Dedifferentiated amniotic fluid mesenchymal stem cell (primary cell): ENCODE measurements at regions not wholly inside any gene's neighbourhood (a gene's known extent, or its start where the extent isn't known, plus 50 kb on each side); places are given as distances from the start of the nearest gene placed in this dataset.

ENCODE experiments used
- DNase-seq: peaks from one replicate; pipeline ENCODE4 v3.0.0-alpha.2; 2016; ENCODE audit errors: extremely low spot score

DNA sequence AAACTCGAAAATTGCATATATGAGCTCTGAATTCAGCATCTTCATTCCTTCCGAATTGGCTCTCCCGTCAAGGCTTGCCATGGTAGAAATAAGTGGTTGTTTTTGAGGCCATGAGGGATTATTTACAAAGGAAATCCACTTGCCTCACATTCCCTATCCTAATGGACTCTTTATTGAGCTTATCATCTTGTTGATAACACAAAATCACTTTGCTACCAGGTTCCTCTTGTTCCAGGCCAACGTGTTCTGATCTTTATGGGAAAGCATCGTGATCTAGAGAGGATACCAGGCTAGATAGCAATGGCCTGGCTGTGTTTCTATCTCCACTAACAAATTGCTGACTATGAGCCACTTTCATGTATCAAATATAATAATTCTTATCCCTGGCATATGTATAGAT is 811.7 kb downstream of the TLR4 start:
- no peak for DNase-seq

DNA sequence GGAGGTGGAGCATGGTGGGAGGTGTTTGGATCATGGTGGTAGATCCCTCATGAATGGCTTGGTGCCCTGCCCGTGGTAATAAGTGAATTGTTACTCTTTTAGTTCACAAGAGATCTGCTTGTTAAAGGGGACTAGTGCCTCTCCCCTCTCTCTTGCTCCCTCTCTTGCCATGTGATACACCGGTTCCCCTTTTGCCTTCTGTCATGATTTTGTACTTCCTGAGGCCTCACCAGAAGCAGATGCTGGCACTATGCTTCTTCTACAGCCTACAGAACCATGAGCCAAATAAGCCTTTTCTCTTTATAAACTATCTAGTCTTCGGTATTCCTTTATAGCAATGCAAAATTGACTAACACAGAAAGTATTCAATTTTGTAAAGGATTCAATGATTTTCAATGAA is 817.1 kb downstream of the TLR4 start:
- DNase-seq, result no peak

DNA sequence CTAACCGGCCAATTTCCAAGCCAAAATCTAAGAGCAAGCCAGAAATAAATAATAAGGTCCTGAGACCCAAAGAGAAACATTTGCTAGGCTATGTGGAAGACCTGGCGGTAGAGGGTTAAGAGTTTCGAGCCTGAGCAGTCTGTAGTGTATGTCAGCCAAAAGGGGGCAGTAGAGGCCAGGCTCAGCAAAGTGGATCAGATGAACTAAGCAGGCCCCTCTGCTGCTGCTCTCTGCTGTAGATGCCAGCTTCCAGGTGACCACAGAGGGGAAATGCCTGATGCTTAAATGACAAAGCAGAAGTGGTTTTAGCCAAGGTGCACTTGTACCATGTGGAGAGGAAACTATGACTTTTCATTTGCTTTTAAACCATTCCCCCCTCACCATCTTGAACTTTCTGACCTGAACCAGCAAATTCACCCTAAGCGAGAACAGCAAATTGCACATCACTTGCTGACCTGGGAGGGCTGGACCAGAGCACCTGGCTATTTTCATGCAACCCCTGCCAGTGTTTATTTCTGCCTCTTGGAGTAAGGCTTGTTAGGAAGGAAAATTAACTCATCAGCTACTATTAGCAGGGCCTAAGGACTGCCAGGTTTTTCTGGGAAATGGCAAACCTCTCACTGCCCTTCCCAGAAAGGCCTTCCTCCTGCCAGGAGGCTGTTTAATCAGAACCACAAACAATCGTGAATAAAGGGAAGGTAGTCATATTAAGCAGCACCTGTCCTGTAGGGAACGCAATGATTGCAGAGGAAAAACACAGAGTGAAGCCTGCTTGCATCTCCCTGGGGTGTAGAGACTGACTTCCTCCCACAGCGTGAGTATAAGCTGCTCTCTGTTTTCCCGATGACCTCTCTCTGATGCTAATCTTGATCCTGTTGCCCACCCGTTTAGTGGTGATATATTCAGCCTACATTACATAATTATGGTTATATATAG is 818.2 kb downstream of the TLR4 start:
- peak; percentile 34 for DNase-seq

DNA sequence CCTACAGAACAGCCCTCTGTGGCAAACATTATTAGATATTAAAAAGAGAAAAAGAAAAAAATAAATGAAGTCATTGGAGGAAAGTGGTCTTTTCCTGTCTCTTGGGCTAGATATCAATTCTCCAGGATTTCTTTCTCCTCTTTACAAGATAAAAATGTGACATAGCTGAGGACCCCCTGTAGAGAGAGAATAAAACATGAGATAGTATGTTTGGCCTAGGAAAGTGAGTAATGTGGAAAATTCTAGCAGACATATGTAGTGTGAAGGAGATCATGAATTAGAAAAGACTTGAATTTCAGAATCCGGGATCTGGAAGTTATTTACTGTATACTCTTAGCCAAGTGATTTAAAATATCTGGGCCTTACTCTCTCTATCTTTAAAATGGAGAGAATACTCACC is 823.1 kb downstream of the TLR4 start:
- no peak for DNase-seq

DNA sequence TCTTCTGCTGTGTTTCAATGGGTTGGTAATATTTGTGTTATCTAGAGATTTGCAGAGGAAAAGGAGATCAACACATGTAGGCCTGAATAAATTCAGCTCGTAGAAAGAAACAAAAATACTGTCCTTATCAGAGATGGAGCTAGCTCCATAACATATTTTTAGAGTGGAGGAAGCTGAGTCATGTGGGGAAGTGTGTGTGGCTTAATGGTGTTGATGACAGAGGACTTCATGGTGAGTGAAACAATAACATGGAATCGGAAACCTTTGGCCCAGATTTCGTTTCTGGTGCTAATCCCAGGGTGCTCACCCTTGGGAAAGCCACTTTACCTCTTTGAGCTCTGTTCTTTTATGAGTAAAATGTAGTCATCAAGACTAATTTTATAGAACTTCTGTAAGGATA is 825.0 kb downstream of the TLR4 start:
- no peak for DNase-seq

DNA sequence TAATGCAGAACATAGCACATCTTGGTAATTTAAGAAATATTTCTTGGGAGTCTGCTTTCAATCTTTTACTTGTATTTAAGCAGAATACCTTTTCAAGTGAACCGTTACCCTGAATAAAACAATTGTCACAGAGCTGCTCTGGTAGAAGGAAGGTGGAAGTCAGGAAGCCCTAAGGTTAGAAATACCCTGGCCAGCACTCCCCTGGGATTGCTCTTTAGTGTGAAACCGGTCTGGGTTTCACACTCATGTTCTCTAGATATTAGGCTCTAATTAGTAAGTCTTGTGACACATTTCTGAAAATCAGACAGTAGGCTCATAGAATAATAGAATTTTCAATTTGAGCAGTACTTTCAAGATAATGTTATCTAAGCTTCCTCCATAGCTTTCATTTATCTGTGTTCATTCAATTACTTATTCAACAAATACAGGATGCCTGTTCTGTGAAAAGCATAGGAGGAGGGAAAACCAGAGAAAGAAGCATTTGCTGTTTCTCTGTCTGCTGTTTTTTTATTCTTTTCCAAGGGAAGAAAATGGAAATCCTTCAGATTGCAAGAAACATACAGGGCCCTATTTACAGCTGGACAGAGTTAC is 825.5 kb downstream of the TLR4 start:
- no peak for DNase-seq

DNA sequence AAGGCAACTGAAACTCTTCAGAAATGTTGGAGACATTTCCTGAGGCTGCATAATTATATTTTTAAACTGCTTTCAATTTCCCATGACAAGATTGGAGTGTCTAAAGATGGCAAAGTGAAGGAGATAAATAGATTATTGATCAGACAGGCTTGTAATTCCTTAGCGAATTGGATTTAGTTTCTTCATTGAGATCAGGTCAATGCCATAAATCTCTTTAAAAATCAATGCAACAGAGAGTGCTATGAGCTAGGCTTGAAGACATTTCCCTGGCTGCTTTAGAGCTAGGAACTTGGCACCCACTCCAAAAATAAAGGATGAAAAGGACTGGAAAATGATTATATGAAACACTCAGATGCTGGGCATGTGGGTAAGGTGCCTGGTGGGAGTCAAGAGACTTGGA is 828.4 kb downstream of the TLR4 start:
- DNase-seq, result no peak

DNA sequence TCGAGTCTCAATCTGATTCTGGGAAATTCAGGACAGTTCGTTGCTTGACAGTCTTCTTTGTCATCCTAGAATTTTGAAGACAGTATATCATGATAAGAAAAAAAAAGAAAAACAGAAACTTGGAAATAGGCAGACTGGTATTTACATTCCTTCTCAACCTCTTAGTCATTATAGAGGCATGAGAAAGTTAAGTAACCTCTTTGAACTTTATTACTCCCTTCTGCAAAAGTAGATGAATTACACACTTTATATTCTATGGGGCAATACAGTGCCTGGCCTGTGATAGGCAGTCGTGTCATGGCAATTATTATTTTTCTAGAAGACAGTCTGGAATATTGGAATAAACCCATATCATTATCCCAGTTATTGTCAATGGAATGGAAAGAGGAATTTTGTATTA is 828.9 kb downstream of the TLR4 start:
- DNase-seq, result no peak

DNA sequence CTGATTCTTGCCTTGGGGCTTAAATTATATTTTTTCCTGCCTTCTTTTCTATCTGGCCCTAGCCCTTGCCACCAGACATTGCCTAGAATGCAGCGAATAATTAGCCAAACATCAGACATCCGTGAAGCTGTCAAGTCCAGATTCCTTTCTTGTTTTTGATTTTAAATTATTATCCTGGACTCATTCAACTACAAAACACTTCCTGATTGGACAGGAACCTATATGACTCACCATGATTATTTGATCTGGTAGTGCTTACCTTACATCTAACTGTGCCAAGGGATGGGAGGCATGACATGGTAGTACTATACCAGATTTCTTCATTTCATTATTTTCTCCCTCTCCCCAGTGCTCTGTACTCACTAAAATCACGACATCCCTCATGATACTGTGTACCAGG is 829.6 kb downstream of the TLR4 start:
- no peak for DNase-seq

DNA sequence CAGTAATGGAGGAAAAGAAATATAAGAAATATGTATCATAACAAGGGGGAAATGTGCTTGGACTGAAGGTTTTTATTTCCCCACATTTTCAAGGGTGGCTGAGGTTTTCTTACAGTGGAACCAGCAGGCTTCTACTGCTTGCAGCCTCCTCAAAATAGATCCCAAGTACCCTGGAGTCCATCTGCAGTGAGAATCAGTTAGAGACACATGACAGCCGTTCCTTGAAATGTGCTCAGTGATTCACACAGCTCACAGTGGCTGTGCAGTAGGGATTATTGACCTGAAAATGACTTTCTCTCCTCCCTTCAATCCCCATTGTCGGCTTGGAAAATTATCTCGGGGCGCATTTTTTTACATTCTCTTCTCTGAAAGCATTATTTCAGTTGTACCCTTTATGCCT is 832.0 kb downstream of the TLR4 start:
- DNase-seq, result no peak

DNA sequence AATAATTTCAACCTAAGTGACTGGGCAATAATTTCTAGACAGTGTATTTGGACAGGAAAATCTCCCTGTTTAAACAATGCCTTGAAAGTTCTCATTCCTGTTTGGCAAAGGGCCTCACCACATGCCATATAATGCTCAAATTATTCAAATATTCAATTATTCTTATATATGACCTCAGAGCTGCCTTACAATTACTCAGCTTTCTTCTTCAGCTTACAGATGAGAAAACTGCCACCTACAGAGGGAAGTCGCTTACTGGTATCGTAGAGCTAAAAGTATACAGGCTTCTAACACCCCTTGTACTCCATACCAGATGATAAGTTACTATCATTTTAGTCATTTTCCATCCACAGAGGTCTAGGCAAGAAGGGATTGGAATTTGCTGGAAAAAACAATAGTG is 830.3 kb downstream of the BRINP1 start:
- no peak for DNase-seq

DNA sequence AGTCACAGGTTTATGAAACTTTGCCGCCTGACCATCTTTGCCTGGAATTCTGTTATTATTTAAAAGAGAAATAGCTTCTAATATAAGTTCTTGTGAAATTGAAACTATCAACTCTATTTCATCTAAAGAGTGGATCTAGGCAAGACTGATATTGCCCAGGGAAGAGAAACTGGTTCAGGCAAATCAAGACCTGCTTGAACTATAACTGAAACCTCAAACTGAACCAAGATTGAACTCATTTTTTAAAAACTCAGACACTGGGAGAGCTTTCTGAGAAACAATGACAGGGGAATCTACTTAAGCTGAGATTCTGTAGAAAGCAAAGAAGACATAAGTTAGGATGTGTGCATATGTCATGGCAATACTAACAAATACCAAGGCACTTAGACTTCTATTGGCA is 815.8 kb downstream of the BRINP1 start:
- no peak for DNase-seq

DNA sequence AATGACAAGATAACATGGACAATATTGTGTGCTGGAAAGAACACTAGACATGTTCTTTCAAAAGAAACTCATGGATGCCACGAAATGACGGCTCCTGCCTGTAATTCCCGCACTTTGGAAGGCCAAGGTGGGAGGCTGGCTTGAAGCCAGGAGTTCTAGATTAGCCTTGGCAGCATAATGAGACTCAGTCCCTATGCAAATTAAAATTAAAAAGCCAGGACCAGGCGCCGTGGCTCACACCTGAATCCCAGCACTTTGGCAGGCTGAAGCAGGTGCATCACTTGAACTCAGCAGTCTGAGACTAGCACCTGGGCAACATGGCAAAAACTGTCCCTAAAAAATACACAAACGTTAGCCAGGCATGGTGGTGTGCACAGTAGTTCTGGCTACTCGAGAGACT is 814.2 kb downstream of the BRINP1 start:
- DNase-seq, result no peak

DNA sequence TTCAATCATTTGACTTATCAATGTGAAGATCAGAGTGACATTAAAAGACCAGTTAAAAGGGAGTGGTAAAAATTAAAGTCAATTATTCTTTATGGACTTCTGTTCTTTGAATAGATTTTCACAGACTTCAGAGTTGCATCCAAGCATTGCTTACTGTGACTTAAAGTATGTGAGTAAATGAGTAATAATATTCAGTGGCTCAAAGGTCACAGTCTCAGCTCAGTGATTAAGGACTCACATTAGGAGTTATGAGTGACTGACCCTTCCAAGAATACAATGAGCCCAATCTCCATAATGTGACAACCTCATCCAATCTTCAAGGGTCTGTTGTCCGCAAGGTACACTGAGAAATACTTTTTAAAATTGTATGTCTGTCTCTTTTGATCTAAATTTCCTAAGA is 811.2 kb downstream of the BRINP1 start:
- DNase-seq, result no peak

DNA sequence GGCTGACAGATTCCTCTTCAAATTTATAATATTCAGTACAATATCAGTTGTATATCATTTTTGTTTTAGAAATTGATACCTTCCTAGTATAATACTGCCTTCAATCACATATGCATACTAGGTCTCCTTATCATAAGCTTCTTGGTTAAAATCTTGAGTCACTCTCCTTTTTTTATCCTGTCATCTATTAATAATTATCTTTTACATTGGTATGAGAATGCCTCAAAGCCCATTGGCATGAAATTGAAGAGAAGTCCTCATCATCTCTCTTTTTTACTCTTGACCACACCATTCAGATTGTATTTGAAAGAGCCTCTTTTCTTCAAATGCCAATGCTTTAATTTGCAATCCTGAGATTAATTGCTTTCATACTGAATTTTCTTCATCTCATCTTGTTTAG is 810.3 kb downstream of the BRINP1 start:
- no peak for DNase-seq

DNA sequence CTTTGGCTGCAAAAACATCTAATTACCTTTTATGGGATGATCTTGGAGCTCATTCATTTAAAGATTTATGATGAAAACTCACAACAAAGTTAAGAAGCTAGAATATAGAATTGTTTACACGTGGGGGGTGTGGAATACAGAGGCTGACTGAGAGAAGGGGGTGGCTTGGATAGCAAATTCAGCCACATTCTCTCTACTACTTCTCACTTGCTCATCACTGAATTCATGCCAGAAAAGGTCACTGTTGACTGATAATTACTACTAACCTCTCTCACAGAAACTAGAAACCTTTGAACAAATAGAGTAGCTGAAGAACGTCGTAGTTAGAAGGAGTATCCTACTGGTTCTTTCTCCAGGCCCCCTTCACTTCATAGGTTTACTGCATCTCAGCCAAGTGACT is 808.2 kb downstream of the BRINP1 start:
- DNase-seq, result no peak

DNA sequence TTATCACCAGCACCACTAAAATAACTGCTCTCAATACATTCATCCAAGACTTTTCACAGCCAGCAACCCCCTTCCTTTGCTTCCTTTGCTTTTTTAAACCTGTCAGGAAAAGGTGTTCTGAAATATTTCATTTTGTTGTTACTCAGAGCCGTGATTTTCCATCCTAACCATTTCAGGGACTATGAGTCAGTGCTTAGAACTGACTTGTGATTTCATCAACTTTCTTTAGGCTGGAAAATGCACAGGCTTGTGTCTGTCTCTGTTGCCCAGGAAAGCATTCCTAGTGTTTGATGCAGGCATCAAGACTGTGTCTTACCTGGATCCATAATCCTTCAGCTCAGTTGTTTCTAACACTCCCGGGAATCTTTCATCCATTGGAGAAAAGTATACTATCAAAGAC is 805.6 kb downstream of the BRINP1 start:
- DNase-seq, result no peak

DNA sequence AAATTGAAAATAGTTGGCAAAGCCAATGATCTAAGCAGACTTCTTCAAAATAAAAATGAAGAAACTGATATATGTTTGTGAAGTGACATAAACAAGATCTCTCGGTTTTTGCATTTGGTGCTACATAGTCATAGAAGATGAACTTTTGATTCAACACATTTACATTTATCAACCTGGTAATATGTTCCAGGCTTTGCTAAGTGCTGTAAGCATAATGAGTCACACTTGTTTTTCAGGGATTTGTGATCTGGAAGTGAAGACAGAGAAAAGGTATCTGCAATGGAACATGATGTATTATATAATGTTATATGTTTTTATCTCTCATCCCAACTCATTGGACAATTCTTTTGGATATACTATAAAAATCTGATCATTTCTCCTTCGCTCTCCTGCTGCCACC is 801.4 kb downstream of the BRINP1 start:
- no peak for DNase-seq

DNA sequence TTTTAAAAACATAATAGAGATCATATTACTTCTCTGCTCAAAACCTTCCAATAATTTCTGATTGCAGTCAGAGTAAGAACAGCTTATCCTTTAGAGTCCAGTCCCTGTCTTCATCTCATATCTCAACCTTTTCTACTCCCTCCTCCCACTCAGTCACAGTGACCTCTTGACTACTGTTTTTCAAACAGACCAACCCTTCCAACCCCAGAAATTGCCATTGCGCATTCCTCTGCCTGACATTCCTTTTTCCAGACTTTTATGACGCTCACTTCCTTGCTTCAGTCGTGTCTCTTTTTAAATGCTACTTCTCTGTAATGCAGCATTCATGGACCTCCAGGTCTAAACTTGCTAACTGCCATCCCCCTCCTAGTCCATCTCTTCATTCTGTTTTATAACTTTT is 800.5 kb downstream of the BRINP1 start:
- no peak for DNase-seq

DNA sequence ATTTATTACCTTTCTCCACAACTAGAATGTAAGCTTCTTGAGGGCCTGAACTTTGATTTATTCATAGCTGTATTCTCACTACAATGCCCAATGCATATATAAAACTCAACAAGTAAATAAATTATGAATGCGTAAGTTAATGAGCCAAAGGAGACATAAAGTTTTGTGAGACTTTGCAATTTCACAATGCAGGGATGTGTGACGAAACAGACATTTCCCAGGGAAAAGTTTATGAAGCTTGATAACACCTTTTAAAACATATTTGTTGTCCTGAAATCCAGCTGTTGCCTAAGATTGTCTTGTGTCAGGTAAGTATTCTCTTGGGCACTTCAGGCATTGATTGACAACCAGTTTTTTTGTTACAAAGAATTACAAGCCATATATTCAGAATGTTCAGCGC is 800.1 kb downstream of the BRINP1 start:
- DNase-seq, result no peak

DNA sequence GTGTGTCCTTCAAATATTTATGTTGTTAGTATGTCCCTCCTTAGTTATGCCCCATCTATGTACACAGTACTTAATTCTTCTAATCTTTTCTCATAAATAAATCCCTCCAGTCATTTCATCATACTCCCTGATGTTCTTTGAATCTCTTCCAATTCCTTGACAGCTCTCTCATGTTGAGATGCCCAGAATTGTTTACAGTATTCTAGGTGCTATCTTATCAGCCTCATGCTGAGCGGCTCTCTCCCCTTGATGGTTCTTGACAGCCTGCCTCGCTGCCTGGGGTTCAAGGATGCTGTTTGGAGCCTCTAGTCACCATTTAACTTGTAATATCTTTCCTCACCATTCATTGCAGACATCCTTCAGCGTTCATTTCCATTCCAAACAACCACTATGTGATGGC is 799.2 kb downstream of the BRINP1 start:
- no peak for DNase-seq

DNA sequence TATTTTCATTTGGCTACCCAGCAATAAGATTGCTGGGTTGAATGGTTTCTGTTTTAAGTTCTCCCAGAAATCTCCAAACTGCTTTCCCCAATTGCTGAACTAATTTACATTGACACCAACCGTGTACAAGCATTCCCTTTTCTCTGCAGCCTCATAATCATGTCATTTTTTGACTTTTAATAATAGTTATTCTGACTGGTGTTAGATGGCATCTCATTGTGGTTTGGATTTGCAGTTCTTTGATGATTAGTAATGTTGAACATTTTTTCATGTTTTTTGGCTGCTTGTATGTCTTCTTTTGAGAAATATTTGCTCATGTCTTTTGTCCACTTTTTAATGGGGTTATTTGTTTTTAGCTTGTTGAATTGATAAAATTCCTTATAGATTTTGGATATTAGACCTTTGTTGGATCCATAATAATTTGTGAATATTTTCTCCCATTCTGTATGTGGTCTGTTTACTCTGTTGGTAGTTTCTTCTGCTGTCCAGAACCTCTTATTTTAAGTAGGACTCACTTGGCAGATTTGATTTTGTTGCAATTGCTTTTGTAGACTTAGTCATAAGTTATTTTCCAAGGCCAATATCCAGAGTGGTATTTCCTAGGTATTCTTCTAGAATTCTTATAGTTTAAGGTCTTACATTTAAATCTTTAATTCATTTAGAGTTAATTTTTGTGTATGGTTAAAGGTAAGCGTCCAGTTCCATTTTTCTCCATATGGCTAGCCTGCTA is 793.7 kb downstream of the BRINP1 start:
- DNase-seq, result no peak

DNA sequence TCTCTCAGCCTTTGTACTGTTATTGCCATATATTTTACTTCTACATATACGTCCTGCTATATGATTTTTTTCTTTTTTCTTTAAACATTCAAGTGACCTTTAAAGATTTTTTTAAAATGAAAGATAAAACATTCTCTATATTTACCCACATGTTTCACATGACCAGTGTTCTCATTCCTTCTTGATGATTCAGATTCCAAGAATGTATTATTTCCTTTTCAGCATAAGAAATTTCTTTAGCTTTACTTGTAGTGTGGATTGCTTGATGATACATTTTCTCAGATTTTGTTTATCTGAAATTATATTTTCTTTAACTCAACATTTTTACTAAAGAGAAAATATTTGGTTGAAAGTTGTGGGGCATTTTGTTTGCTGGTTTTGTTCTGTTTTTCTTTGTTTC is 792.1 kb downstream of the BRINP1 start:
- peak; percentile 69 for DNase-seq
